ENCODE measurements at regions not wholly inside any gene's neighbourhood (a gene's known extent, or its start where the extent isn't known, plus 50 kb on each side); places are given as distances from the start of the nearest gene placed in this dataset.
"Not testable (repeated sequence)": the region's sequence is repeated elsewhere in the genome, so short reads cannot be mapped to it uniquely, and the experiment has no call there.

- Histone ChIP-seq H3K36me3 (ENCODE audit: insufficient read depth, low read length) (no peaks in the 10 kb centered on the region), H3K9me3 (replicated peaks; ENCODE audit: low read length) (peaks cover 5% of the 10 kb centered on the region), H3K4me2 (ENCODE audit: low read length) (no peak overlapping the region), H3K27me3 (ENCODE audit: control insufficient read depth, insufficient read depth, low read length) (no peaks in the 10 kb centered on the region), H3K4me3 (ENCODE audit: low read length) (no peak overlapping the region), H3K4me1 (ENCODE audit: control insufficient read depth, insufficient read depth, low read length) (no peaks in the 10 kb centered on the region), H3K9ac (ENCODE audit: low read depth, low read length) (no peak overlapping the region)
These were observed 166.4 kb upstream of the NAMPT start for GRCh38 chr7:106451171-106451570.

GRCh38 chr7:106450716-106451115 is 165.9 kb upstream of the NAMPT start:
- Histone ChIP-seq H3K4me2 (ENCODE audit: low read length) (no peak overlapping the region), H3K36me3 (ENCODE audit: insufficient read depth, low read length) (no peaks in the 10 kb centered on the region), H3K9ac (ENCODE audit: low read depth, low read length) (no peak overlapping the region), H3K4me3 (ENCODE audit: low read length) (no peak overlapping the region), H3K4me1 (ENCODE audit: control insufficient read depth, insufficient read depth, low read length) (no peaks in the 10 kb centered on the region), H3K27me3 (ENCODE audit: control insufficient read depth, insufficient read depth, low read length) (no peaks in the 10 kb centered on the region), H3K9me3 (replicated peaks; ENCODE audit: low read length) (peaks cover 5% of the 10 kb centered on the region)

- H3K36me3 ChIP-seq (ENCODE audit: insufficient read depth, low read length), result no peaks in the 10 kb centered on the region
- H3K4me2 ChIP-seq (ENCODE audit: low read length), result no peak overlapping the region
- no peaks in the 10 kb centered on the region for H3K4me1 ChIP-seq (ENCODE audit: control insufficient read depth, insufficient read depth, low read length)
- H3K9me3 ChIP-seq (replicated peaks; ENCODE audit: low read length), result peaks cover 5% of the 10 kb centered on the region
- H3K27me3 ChIP-seq (ENCODE audit: control insufficient read depth, insufficient read depth, low read length), result no peaks in the 10 kb centered on the region
- H3K4me3 ChIP-seq (ENCODE audit: low read length), result no peak overlapping the region
- no peak overlapping the region for H3K9ac ChIP-seq (ENCODE audit: low read depth, low read length)
These were observed 164.4 kb upstream of the NAMPT start for GRCh38 chr7:106448992-106449859.

GRCh38 chr7:106448346-106448991 is 163.7 kb upstream of the NAMPT start:
- no peak overlapping the region for H3K4me3 ChIP-seq (ENCODE audit: low read length)
- H3K4me2 ChIP-seq (ENCODE audit: low read length), result no peak overlapping the region
- H3K27me3 ChIP-seq (ENCODE audit: control insufficient read depth, insufficient read depth, low read length), result no peaks in the 10 kb centered on the region
- no peaks in the 10 kb centered on the region for H3K36me3 ChIP-seq (ENCODE audit: insufficient read depth, low read length)
- H3K9me3 ChIP-seq (replicated peaks; ENCODE audit: low read length), result peaks cover 5% of the 10 kb centered on the region
- H3K9ac ChIP-seq (ENCODE audit: low read depth, low read length), result no peak overlapping the region
- H3K4me1 ChIP-seq (ENCODE audit: control insufficient read depth, insufficient read depth, low read length), result no peaks in the 10 kb centered on the region

GRCh38 chr7:106447318-106447847 is 162.6 kb upstream of the NAMPT start:
- Histone ChIP-seq H3K9me3 (replicated peaks; ENCODE audit: low read length) (no peaks in the 10 kb centered on the region), H3K36me3 (ENCODE audit: insufficient read depth, low read length) (no peaks in the 10 kb centered on the region), H3K27me3 (ENCODE audit: control insufficient read depth, insufficient read depth, low read length) (no peaks in the 10 kb centered on the region), H3K4me3 (ENCODE audit: low read length) (no peak overlapping the region), H3K4me1 (ENCODE audit: control insufficient read depth, insufficient read depth, low read length) (no peaks in the 10 kb centered on the region), H3K4me2 (ENCODE audit: low read length) (no peak overlapping the region), H3K9ac (ENCODE audit: low read depth, low read length) (no peak overlapping the region)

- H3K9ac ChIP-seq (ENCODE audit: low read depth, low read length); H3K4me2 ChIP-seq (ENCODE audit: low read length); H3K9me3 ChIP-seq (replicated peaks; ENCODE audit: low read length); H3K4me1 ChIP-seq (ENCODE audit: control insufficient read depth, insufficient read depth, low read length); H3K27me3 ChIP-seq (ENCODE audit: control insufficient read depth, insufficient read depth, low read length); H3K4me3 ChIP-seq (ENCODE audit: low read length); H3K36me3 ChIP-seq (ENCODE audit: insufficient read depth, low read length): not testable (repeated sequence)
These were observed 160.6 kb upstream of the NAMPT start for GRCh38 chr7:106445366-106445765.

- Histone ChIP-seq H3K36me3 (ENCODE audit: insufficient read depth, low read length) (no peaks in the 10 kb centered on the region), H3K4me3 (ENCODE audit: low read length) (no peak overlapping the region), H3K9me3 (replicated peaks; ENCODE audit: low read length) (no peaks in the 10 kb centered on the region), H3K4me1 (ENCODE audit: control insufficient read depth, insufficient read depth, low read length) (no peaks in the 10 kb centered on the region), H3K27me3 (ENCODE audit: control insufficient read depth, insufficient read depth, low read length) (no peaks in the 10 kb centered on the region), H3K9ac (ENCODE audit: low read depth, low read length) (no peak overlapping the region), H3K4me2 (ENCODE audit: low read length) (no peak overlapping the region)
These were observed 159.4 kb upstream of the NAMPT start for GRCh38 chr7:106444068-106444655.

GRCh38 chr7:106443156-106443555 is 158.4 kb upstream of the NAMPT start:
- Histone ChIP-seq H3K9me3 (replicated peaks; ENCODE audit: low read length) (no peaks in the 10 kb centered on the region), H3K27me3 (ENCODE audit: control insufficient read depth, insufficient read depth, low read length) (no peaks in the 10 kb centered on the region), H3K4me1 (ENCODE audit: control insufficient read depth, insufficient read depth, low read length) (no peaks in the 10 kb centered on the region), H3K4me2 (ENCODE audit: low read length) (no peak overlapping the region), H3K36me3 (ENCODE audit: insufficient read depth, low read length) (no peaks in the 10 kb centered on the region), H3K9ac (ENCODE audit: low read depth, low read length) (no peak overlapping the region), H3K4me3 (ENCODE audit: low read length) (no peak overlapping the region)

GRCh38 chr7:106442476-106442875 is 157.7 kb upstream of the NAMPT start:
- Histone ChIP-seq H3K4me3 (ENCODE audit: low read length) (no peak overlapping the region), H3K9me3 (replicated peaks; ENCODE audit: low read length) (no peaks in the 10 kb centered on the region), H3K9ac (ENCODE audit: low read depth, low read length) (no peak overlapping the region), H3K4me1 (ENCODE audit: control insufficient read depth, insufficient read depth, low read length) (no peaks in the 10 kb centered on the region), H3K36me3 (ENCODE audit: insufficient read depth, low read length) (no peaks in the 10 kb centered on the region), H3K4me2 (ENCODE audit: low read length) (no peak overlapping the region), H3K27me3 (ENCODE audit: control insufficient read depth, insufficient read depth, low read length) (no peaks in the 10 kb centered on the region)

- H3K36me3 ChIP-seq (ENCODE audit: insufficient read depth, low read length); H3K9me3 ChIP-seq (replicated peaks; ENCODE audit: low read length); H3K4me3 ChIP-seq (ENCODE audit: low read length); H3K27me3 ChIP-seq (ENCODE audit: control insufficient read depth, insufficient read depth, low read length); H3K9ac ChIP-seq (ENCODE audit: low read depth, low read length); H3K4me1 ChIP-seq (ENCODE audit: control insufficient read depth, insufficient read depth, low read length); H3K4me2 ChIP-seq (ENCODE audit: low read length): not testable (repeated sequence)
These were observed 156.6 kb upstream of the NAMPT start for GRCh38 chr7:106441343-106441742.

- not testable (repeated sequence) for H3K9ac ChIP-seq (ENCODE audit: low read depth, low read length); H3K4me2 ChIP-seq (ENCODE audit: low read length); H3K36me3 ChIP-seq (ENCODE audit: insufficient read depth, low read length); H3K27me3 ChIP-seq (ENCODE audit: control insufficient read depth, insufficient read depth, low read length); H3K4me1 ChIP-seq (ENCODE audit: control insufficient read depth, insufficient read depth, low read length); H3K4me3 ChIP-seq (ENCODE audit: low read length); H3K9me3 ChIP-seq (replicated peaks; ENCODE audit: low read length)
These were observed 152.2 kb upstream of the NAMPT start for GRCh38 chr7:106436933-106437332.
